Tibial nerve (tissue), 3 donors: ENCODE measurements at regions not wholly inside any gene's neighbourhood (a gene's known extent, or its start where the extent isn't known, plus 50 kb on each side); places are given as distances from the start of the nearest gene placed in this dataset.

Experiments used
- CTCF ChIP-seq, 5 experiments: fragments of 200-600 bp in 3 of 5; fragments of 450-650 bp in 2 of 5; sonication (generic) in 3 of 5; IDR thresholded peaks; one replicate each; pipeline ENCODE4 v1.5.1; 2016 to 2019; ENCODE audit warnings: antibody characterized with exemption in 5 of 5, mild to moderate bottlenecking in 3 of 5, moderate library complexity in 2 of 5
- POLR2A ChIP-seq, 2 donors: fragments of 450-650 bp; IDR thresholded peaks; one replicate each; pipeline ENCODE4 v1.6.1; 2017; ENCODE audit warnings: antibody characterized with exemption in 2 of 2, mild to moderate bottlenecking in 2 of 2, moderate library complexity in 2 of 2

DNA sequence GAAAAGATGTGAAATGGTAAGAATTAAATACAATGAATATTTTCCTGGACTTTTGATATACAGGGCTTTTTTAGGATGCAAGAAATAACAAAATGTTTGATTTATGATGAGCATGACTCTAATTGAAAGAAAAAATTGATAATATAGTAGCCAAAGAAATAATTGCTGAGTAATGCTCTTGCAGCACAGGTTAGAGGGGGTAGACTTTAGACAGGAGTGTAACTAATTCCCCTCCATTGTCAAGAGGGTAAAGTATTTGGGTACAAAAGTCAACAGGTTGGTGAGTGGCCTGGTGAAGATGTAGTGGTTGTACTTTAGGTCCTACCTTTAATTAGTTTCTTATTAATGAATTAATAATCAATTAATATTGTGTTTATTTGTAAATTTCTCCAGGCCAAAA, 912.3 kb downstream of the KCNJ2 start:
- TF ChIP-seq CTCF (IDR thresholded peaks at IDR 0.05): no peak
- TF ChIP-seq POLR2A (IDR thresholded peaks at IDR 0.05): no peak
